ENCODE measurements at regions not wholly inside any gene's neighbourhood (a gene's known extent, or its start where the extent isn't known, plus 50 kb on each side); places are given as distances from the start of the nearest gene placed in this dataset.

DNA sequence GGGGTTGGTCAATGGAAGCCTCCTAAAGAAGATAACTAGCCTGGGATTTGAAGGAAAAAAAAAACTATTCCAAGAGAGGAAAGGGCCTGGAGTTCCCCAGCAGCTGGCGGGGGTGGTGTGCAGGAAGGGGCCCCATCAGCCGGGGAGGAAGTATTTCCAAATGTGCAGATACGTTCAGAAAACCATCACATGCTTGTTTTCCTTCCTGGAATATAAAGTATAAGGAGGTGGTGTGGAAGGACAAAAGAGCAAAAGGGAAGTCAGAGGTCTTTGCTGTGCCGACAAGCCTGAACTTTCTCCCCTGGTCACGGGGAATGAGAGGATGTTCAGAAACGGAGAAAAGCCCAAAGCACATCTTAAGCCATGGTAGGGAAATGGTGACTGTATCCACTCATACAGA lies 72.0 kb upstream of the BACE2 start:
- no peak for TF ChIP-seq POLR2A (IDR thresholded peaks at IDR 0.05)
- TF ChIP-seq, protein P1, sequence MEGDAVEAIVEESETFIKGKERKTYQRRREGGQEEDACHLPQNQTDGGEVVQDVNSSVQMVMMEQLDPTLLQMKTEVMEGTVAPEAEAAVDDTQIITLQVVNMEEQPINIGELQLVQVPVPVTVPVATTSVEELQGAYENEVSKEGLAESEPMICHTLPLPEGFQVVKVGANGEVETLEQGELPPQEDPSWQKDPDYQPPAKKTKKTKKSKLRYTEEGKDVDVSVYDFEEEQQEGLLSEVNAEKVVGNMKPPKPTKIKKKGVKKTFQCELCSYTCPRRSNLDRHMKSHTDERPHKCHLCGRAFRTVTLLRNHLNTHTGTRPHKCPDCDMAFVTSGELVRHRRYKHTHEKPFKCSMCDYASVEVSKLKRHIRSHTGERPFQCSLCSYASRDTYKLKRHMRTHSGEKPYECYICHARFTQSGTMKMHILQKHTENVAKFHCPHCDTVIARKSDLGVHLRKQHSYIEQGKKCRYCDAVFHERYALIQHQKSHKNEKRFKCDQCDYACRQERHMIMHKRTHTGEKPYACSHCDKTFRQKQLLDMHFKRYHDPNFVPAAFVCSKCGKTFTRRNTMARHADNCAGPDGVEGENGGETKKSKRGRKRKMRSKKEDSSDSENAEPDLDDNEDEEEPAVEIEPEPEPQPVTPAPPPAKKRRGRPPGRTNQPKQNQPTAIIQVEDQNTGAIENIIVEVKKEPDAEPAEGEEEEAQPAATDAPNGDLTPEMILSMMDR (IDR thresholded peaks at IDR 0.05) = no peak

Measured in adrenal gland (tissue), 5 donors.